ENCODE measurements at regions not wholly inside any gene's neighbourhood (a gene's known extent, or its start where the extent isn't known, plus 50 kb on each side); places are given as distances from the start of the nearest gene placed in this dataset.

DNA sequence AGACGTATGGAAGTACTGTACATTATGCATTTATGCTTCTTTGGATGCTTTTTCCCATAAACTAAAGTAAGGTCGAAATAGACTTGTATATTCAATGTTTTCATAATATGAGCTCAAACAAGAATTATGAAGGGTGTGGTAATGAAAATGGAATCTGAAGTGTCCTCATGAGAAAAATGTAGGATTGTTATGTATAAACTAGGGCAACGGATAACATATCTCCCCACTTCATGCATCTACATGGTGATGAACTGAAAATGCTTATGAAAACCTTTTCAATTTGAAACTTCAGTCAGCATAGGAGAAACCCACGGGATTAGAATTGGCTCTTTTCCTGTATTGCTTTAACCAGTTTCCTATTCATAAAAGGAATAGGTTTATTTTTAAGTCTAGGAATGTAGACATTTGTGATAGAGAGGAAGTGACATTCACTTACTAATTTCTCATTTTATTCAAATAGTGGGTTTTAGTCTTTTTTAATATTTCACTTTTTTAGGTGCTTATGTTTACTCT is 608.2 kb upstream of the GCFC2 start:
- no peak for DNase-seq (ENCODE audit: extremely low read depth, low read depth)
- TF ChIP-seq, protein P1, sequence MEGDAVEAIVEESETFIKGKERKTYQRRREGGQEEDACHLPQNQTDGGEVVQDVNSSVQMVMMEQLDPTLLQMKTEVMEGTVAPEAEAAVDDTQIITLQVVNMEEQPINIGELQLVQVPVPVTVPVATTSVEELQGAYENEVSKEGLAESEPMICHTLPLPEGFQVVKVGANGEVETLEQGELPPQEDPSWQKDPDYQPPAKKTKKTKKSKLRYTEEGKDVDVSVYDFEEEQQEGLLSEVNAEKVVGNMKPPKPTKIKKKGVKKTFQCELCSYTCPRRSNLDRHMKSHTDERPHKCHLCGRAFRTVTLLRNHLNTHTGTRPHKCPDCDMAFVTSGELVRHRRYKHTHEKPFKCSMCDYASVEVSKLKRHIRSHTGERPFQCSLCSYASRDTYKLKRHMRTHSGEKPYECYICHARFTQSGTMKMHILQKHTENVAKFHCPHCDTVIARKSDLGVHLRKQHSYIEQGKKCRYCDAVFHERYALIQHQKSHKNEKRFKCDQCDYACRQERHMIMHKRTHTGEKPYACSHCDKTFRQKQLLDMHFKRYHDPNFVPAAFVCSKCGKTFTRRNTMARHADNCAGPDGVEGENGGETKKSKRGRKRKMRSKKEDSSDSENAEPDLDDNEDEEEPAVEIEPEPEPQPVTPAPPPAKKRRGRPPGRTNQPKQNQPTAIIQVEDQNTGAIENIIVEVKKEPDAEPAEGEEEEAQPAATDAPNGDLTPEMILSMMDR (IDR thresholded peaks at IDR 0.05; ENCODE audit: low read depth, low read length) = no peak

DNA sequence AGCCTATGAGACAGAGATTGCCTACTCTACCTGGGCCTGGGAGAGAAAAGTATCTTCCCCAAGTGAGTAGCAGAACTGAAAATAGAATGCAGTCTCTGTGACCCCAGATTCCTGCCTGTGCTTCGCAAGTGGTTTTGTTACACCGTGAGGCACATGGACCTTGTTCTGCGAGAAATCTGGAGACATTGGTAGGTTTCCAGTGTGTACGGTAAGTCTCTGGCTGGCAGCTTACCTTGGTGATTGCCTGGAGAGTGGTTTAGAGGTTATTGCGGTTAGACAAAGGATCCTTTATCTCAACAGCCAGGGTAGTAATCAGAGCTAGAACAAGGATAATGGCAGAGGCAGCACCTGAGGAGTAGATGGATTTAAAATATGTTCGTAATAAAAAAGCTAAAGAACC is 606.0 kb upstream of the GCFC2 start:
- no peak for DNase-seq (ENCODE audit: extremely low read depth, low read depth)
- TF ChIP-seq, protein P1 (IDR thresholded peaks at IDR 0.05; ENCODE audit: low read depth, low read length) = no peak

DNA sequence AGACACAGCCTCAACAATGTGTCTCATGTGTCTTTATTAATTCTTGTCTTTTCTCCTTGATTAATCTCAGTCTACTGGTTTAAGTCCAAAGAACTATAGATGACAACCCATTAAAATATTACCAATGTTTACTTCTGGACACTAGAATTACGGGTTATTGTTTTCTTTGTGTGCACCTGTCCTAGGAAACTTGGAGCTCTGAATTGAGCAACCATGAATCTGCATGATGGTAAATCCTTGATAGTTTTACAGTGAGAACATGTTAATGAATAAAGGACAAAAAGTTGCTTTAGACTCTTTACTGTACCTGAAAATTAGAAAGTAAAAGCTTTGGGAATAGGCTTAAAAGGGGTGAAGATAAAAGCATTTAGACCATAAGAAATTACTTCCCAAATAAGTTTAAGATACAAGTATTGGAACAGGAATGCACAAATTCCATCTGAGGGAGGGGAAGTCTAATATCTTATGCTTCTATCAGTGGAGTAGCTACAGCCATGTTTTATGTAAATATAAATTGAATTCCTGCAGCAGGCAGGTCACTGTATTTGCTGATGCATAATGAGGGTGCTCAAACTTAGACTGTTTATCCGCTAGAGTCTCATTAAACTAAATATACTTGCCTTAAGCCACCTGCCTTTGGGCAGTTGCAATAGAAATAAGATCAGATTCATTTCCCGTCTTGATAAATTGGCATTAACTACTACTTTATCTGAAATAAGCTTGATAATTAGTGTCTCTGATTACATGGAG is 603.7 kb upstream of the GCFC2 start:
- DNase-seq (ENCODE audit: extremely low read depth, low read depth) = no peak
- TF ChIP-seq, protein P1 (IDR thresholded peaks at IDR 0.05; ENCODE audit: low read depth, low read length) = no peak

DNA sequence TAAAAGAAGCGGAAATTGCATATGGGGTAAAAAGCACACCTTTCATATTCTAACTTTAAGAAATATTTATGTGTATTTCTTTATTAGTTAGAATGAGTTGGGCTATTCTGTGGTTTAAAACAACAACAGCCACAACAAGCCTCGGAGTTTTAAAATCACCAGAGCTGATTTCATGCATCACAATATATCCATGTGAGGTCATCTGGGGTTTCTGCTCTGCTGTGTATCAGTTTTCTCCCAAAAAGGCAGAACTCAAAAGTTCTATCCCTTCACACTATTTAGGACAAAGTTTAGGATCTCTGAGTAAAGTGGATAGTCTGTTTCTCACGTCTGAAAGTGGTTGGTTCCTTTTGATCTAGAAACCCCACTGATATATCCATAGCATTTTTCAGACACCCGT is 601.5 kb upstream of the GCFC2 start:
- TF ChIP-seq, protein P1 (IDR thresholded peaks at IDR 0.05; ENCODE audit: low read depth, low read length) = no peak
- DNase-seq (ENCODE audit: extremely low read depth, low read depth) = no peak

DNA sequence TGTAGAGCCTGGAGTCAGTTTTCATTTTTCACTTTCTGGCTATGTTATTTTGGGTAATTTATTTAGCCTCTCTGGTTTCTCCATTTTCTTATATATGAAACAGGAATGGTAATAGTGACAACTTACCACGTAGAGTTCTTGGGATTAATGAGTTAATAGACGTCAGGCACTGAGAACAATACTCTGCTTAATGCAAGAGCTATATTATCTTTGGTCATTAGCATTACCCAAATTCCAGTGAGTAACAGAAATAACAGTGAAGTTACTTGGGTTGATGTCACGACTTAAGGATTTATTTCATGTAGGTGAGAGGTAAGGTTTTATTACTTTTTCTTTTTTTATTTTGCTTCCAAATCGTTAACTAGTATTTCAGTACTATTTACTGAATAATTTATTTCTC is 601.0 kb upstream of the GCFC2 start:
- DNase-seq (ENCODE audit: extremely low read depth, low read depth) = no peak
- TF ChIP-seq, protein P1 (IDR thresholded peaks at IDR 0.05; ENCODE audit: low read depth, low read length) = no peak

DNA sequence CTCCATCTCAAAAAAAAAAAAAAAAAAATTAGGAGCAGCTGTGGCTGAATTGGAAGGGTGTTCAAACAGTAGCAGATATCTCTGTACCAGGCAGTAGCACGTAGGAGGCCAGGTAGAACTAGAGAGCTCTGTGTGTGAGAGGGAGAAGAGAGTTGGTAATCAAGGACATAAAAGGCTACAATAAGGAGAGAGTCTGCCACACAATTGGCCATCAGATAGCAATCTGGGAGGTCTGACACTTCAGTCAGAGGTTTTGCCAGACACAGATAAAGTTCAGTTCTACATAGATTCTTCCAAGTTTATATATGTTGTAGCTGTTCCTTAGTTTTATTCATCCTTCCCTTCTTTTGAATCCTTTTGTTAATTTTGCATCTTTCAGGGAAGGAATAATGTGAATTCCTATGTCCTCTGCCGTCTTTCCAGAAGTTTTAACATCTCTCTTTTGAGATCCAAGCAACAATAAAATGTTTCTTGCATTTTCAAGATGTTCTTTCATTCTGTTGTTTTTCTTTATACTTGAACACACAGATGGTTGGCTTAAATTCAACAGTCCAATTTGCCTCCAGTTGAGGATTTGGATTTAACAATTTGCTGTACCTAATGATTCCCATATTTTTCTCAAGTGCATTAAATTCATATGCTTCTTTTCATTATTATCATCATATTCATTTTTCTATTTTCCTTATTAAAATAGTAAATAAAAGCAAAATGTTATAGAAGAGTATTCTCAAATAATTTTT is 600.3 kb upstream of the GCFC2 start:
- TF ChIP-seq, protein P1 (IDR thresholded peaks at IDR 0.05; ENCODE audit: low read depth, low read length) = no peak
- DNase-seq (ENCODE audit: extremely low read depth, low read depth) = no peak

DNA sequence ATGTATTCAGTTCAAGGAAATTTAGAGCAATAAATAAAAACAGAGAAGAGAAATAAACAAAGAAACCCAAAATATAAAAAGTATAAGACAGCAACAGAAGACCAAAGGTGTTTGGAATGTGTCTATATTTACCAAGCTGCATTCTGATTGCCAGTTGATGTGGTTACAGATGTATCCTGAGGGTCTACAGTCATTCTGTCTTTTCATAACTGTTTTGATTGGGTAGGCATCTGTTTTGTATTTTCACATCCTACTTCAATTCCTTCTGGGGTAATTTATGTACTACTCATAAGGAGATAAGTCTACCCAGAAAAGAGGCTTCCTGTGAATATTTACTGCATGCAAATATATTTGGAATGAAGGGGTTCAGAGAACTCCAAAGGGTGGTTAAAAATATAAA is 596.8 kb upstream of the GCFC2 start:
- TF ChIP-seq, protein P1 (IDR thresholded peaks at IDR 0.05; ENCODE audit: low read depth, low read length) = no peak

More for the DNA sequence above, 596.8 kb upstream of the GCFC2 start:
- DNase-seq (ENCODE audit: extremely low read depth, low read depth) = no peak
